Gastrocnemius medialis (tissue), 4 donors: ENCODE measurements at regions not wholly inside any gene's neighbourhood (a gene's known extent, or its start where the extent isn't known, plus 50 kb on each side); places are given as distances from the start of the nearest gene placed in this dataset.
"Not testable (repeated sequence)": the region's sequence is repeated elsewhere in the genome, so short reads cannot be mapped to it uniquely, and the experiment has no call there.

Experiments used
- ATAC-seq, 2 donors: fragments of 150-250 bp; one replicate each; pipeline ENCODE4 v1.9.1; 2016
- DNase-seq, 2 donors: peaks; one replicate each; pipeline ENCODE4 v3.0.0-alpha.2; 2019
- H3K27ac ChIP-seq, 4 donors: fragments of 200-600 bp; sonication (generic); 1 replicate in 1 of 4; 2 replicates in 3 of 4; pipeline ENCODE4 v1.5.1; 2016 to 2018; ENCODE audit warnings: mild to moderate bottlenecking in 2 of 4, moderate library complexity in 1 of 4
- H3K27me3 ChIP-seq, 3 donors: fragments of 200-600 bp; sonication (generic) in 2 of 3; 1 replicate in 1 of 3; 2 replicates in 2 of 3; pipeline versions ENCODE4 v1.5.1 to v1.6.0; 2016 to 2019; ENCODE audit warnings: mild to moderate bottlenecking in 1 of 3, moderate library complexity in 1 of 3
- H3K36me3 ChIP-seq, 2 donors: fragments of 200-600 bp; sonication (generic) in 1 of 2; one replicate each; pipeline ENCODE4 v1.5.1; 2017 to 2018
- H3K4me1 ChIP-seq, 2 donors: fragments of 200-600 bp; sonication (generic) in 1 of 2; one replicate each; pipeline ENCODE4 v1.5.1; 2016 to 2017; ENCODE audit warnings: mild to moderate bottlenecking in 2 of 2
- H3K4me3 ChIP-seq, 4 donors: fragments of 200-600 bp; sonication (generic) in 3 of 4; 1 replicate in 1 of 4; 2 replicates in 3 of 4; pipeline ENCODE4 v1.5.1; 2016 to 2019; ENCODE audit warnings: mild to moderate bottlenecking in 2 of 4
- H3K9me3 ChIP-seq, 3 donors: fragments of 200-600 bp; sonication (generic) in 2 of 3; 1 replicate in 1 of 3; 2 replicates in 2 of 3; pipeline ENCODE4 v1.5.1; 2016 to 2019
- CTCF ChIP-seq, 5 experiments: fragments of 450-650 bp in 3 of 5; fragments of 200-600 bp in 2 of 5; sonication (generic) in 2 of 5; IDR thresholded peaks in 4 of 5; conservative IDR thresholded peaks in 1 of 5; 1 replicate in 4 of 5; 2 replicates in 1 of 5; pipeline ENCODE4 v1.5.1; 2016 to 2019; ENCODE audit warnings: antibody characterized with exemption in 5 of 5, mild to moderate bottlenecking in 3 of 5, moderate library complexity in 3 of 5
- POLR2A ChIP-seq, 2 donors: fragments of 450-650 bp; IDR thresholded peaks; one replicate each; pipeline ENCODE4 v1.6.1; 2017; ENCODE audit warnings: antibody characterized with exemption in 2 of 2, mild to moderate bottlenecking in 2 of 2, moderate library complexity in 2 of 2
- in situ Hi-C, 4 donors: fragments of 200-750 bp; cut with MboI; loops; one replicate each; pipeline versions ENCODE4 v1.15.0 to v1.8.0; 2017; ENCODE audit warnings: low sequenced_read_pairs in 4 of 4
- intact Hi-C: fragments of 100-400 bp; cut with DNase I; formaldehyde crosslinking; loops from one replicate; pipeline ENCODE4 v1.15.1; 2023; ENCODE audit warnings: low total_unique reads

DNA sequence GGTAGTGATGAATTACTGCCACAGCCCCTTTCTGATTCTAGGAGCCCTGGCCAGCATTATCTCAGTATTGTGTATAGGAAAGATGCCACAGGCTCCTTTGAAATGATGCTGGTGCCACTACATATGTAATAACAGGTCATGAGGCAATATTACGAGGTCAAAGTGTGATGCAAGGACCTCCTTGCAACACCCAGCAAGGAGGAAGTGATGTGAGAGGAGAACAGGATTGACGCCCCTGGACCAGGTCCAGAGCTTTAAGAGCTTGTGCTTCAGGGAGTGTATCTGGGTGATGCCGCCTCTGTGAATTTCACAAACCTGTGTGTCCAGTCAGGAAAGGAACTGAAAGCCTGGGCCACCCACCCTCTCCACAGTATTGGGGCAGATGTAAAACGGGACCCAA is 261.8 kb downstream of the MID1IP1 start:
- peak in 1 of 2 donors; percentile 29 for DNase-seq
- no peaks in the 10 kb centered on the region for H3K36me3 ChIP-seq
- H3K27me3 ChIP-seq, result no peaks in the 10 kb centered on the region
- H3K9me3 ChIP-seq, result peaks cover 0 to 6% (median 0%) of the 10 kb centered on the region in 3 donors
- peaks cover 0 to 15% of the 10 kb centered on the region in 2 donors for H3K4me1 ChIP-seq
- no peak for ATAC-seq
- in situ Hi-C loops (no loop called here), intact Hi-C loops (no loop called here)
- no peak overlapping the region for H3K4me3 ChIP-seq
- no peak overlapping the region for H3K27ac ChIP-seq
- TF ChIP-seq POLR2A (IDR thresholded peaks at IDR 0.05) (no peak), CTCF (IDR thresholded peaks at IDR 0.05 in 4 of 5, conservative IDR thresholded peaks at IDR 0.05 in 1 of 5) (no peak)

DNA sequence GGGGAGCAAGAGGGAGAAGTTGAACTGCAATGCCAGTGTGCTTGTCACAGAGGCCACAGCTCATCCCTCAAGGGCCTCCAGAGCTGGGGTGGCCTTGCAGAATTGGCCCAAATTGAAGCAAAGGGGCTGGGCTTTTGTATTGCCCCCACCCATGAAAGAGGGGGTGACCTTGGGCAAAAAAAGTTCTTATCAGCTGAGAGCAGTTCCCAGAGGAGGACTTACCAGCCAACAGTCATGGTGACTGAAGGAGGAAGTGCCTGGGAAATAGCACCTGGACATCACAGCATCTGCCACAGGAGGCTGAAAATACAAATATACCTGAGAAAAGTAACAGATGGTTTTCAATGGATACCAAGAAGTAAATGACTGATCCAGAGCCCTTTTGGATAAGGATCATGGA is 262.4 kb downstream of the MID1IP1 start:
- ATAC-seq (no peak), DNase-seq (no peak)
- Histone ChIP-seq H3K27me3 (no peaks in the 10 kb centered on the region), H3K27ac (peak overlapping the region in 1 of 4 donors; percentile 83), H3K4me1 (peaks cover 0 to 15% of the 10 kb centered on the region in 2 donors), H3K36me3 (no peaks in the 10 kb centered on the region), H3K4me3 (no peak overlapping the region), H3K9me3 (peaks cover 0 to 6% (median 0%) of the 10 kb centered on the region in 3 donors)
- in situ Hi-C loops, result no loop called here
- intact Hi-C loops, result loop anchor here (2.0 kb wide), 1 partner anchor 263 kb away; the partner anchor contains the start of gene MID1IP1
- no peak for TF ChIP-seq CTCF (IDR thresholded peaks at IDR 0.05 in 4 of 5, conservative IDR thresholded peaks at IDR 0.05 in 1 of 5)
- no peak for TF ChIP-seq POLR2A (IDR thresholded peaks at IDR 0.05)

- Histone ChIP-seq H3K9me3 (peaks cover 0 to 6% (median 0%) of the 10 kb centered on the region in 3 donors), H3K27me3 (no peaks in the 10 kb centered on the region), H3K27ac (peak overlapping the region; percentile 27 to 83 (median 70)), H3K4me3 (no peak overlapping the region), H3K4me1 (peaks cover 0 to 15% of the 10 kb centered on the region in 2 donors), H3K36me3 (no peaks in the 10 kb centered on the region)
- no peak for TF ChIP-seq POLR2A (IDR thresholded peaks at IDR 0.05)
- TF ChIP-seq CTCF (IDR thresholded peaks at IDR 0.05 in 4 of 5, conservative IDR thresholded peaks at IDR 0.05 in 1 of 5), result no peak
- ATAC-seq (peak; percentile 78 to 80), DNase-seq (peak; percentile 46 to 52)
- intact Hi-C loops, result loop anchor here (2.0 to 5.0 kb wide), 2 partner anchors 82 to 264 kb away; partner anchors contain the start of gene MID1IP1
- in situ Hi-C loops, result no loop called here
These were observed 264.0 kb downstream of the MID1IP1 start for GRCh38 chrX:39065051-39065871.

GRCh38 chrX:39067866-39068265 is 266.6 kb downstream of the MID1IP1 start:
- DNase-seq (peak in 1 of 2 donors; percentile 19), ATAC-seq (peak; percentile 71 to 78)
- TF ChIP-seq POLR2A (IDR thresholded peaks at IDR 0.05) (no peak), CTCF (IDR thresholded peaks at IDR 0.05 in 4 of 5, conservative IDR thresholded peaks at IDR 0.05 in 1 of 5) (no peak)
- in situ Hi-C loops (no loop called here), intact Hi-C loops (loop anchor here (2.0 to 5.0 kb wide), 2 partner anchors 69 to 79 kb away; no protein-coding TSS in a partner anchor)
- H3K4me3 ChIP-seq, result no peak overlapping the region
- peak overlapping the region in 1 of 4 donors; percentile 83 for H3K27ac ChIP-seq
- no peaks in the 10 kb centered on the region for H3K36me3 ChIP-seq
- no peaks in the 10 kb centered on the region for H3K27me3 ChIP-seq
- no peaks in the 10 kb centered on the region for H3K9me3 ChIP-seq
- peaks cover 0 to 20% of the 10 kb centered on the region in 2 donors for H3K4me1 ChIP-seq

GRCh38 chrX:39068634-39069033 is 267.4 kb downstream of the MID1IP1 start:
- ATAC-seq, in situ Hi-C loops, DNase-seq, H3K36me3 ChIP-seq, H3K4me3 ChIP-seq, H3K9me3 ChIP-seq, H3K27me3 ChIP-seq: not testable (repeated sequence)
- peaks cover 0 to 20% of the 10 kb centered on the region in 2 donors for H3K4me1 ChIP-seq
- intact Hi-C loops, result loop anchor here (5.0 kb wide), 1 partner anchor 79 kb away; no protein-coding TSS in a partner anchor
- H3K27ac ChIP-seq, result peak overlapping the region in 1 of 4 donors; percentile 69
